ENCODE measurements at regions not wholly inside any gene's neighbourhood (a gene's known extent, or its start where the extent isn't known, plus 50 kb on each side); places are given as distances from the start of the nearest gene placed in this dataset.

DNA sequence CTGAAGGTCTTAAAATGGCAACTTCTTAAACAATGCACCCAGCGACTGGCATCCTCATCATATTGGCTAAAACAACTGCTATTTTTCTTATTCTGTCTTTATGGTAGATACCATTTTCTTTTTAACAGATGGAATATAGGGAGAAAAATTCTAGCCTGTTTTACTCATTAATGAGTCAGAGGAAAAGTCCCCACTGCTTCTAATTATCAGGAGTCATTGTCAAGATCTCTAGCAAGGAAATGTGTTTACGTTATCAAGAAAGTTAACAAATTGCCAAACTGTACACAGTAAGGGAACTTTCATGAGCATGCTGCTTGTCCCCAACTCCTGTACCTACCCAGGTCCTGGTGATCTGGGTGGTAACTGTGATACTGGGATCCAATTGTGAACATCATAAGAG lies 117.7 kb upstream of the KIAA1217 start:
- TF ChIP-seq EZH2 (IDR thresholded peaks at IDR 0.05; ENCODE audit: insufficient read depth, poor library complexity, severe bottlenecking) (no peak), EZH2phosphoT487 (IDR thresholded peaks at IDR 0.05; ENCODE audit: insufficient read depth, low read depth) (no peak)
- Histone ChIP-seq H3K9me3 (ENCODE audit: low read depth) (no peaks in the 10 kb centered on the region), H2AFZ (no peak overlapping the region), H3F3A (ENCODE audit: insufficient read depth) (no peaks in the 10 kb centered on the region), H3K27me3 (replicated peaks; ENCODE audit: insufficient read depth) (no peaks in the 10 kb centered on the region), H3K4me2 (ENCODE audit: unreplicated experiment) (no peak overlapping the region), H3K9me2 (ENCODE audit: insufficient read depth) (no peaks in the 10 kb centered on the region), H3K4me3 (no peak overlapping the region), H3K79me2 (ENCODE audit: insufficient read depth) (no peaks in the 10 kb centered on the region), H3K27ac (no peak overlapping the region), H3K36me3 (ENCODE audit: low read depth) (no peaks in the 10 kb centered on the region), H3K9ac (no peak overlapping the region), H4K20me1 (ENCODE audit: insufficient read depth) (no peaks in the 10 kb centered on the region), H3K4me1 (ENCODE audit: insufficient read depth) (no peaks in the 10 kb centered on the region)
- WGBS, 2 experiments (ENCODE audit: low coverage in 1 of 2, low lambda C conversion rate in 2 of 2, missing lambda C conversion rate in 2 of 2), result 24 to 25% methylated on average over 2 of the region's 2 CpGs
- DNase-seq, result peak; percentile 14
- in situ Hi-C loops (cut with MboI), result no loop called here

DNA sequence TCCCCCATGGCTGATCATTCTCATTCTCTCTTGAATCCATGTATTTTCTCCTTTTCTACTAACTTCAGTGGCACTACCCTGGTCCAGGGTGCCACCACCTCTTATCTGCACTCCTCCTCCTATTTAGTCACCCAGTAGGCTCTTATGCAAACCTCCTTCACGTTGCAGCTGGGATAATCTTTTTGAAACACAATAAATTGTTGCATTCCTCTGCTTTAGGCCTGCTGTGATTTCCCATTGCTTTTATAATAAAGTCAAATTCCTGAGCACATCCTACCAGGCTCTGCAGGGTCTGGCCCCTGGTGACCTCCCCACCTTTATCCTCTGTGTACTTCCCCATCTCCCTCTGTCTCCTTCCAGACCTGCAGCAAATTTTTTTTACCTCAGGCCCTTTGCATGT lies 112.7 kb upstream of the KIAA1217 start:
- no peak overlapping the region for H3K4me3 ChIP-seq

DNA sequence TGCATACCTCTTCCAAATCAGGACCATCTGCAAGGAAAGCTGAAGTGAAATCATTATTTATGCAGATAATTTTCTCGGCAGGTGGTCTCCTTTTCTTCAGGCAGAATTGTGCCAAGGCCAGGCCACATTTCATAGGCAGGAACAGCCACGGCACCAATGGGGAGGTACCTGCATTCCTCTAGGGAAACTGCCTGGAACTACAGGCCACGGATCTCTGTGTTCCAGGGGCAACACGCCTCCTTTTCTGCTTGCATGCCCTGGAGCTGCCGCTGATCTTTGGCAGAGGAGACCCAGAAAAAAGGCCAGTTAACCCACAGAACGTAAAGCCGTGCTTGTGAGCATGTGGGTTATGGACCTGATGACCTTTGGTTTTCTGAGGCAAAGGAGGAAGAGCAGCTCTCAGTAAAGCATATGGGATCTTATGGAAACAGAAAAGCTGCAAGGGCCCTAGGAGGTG lies 111.2 kb upstream of the KIAA1217 start:
- in situ Hi-C loops (cut with MboI), result no loop called here
- Histone ChIP-seq H3K27ac (no peak overlapping the region), H3K27me3 (replicated peaks; ENCODE audit: insufficient read depth) (no peaks in the 10 kb centered on the region), H4K20me1 (ENCODE audit: insufficient read depth) (no peaks in the 10 kb centered on the region), H3F3A (ENCODE audit: insufficient read depth) (no peaks in the 10 kb centered on the region), H3K79me2 (ENCODE audit: insufficient read depth) (no peaks in the 10 kb centered on the region), H2AFZ (no peak overlapping the region), H3K9ac (no peak overlapping the region), H3K9me2 (ENCODE audit: insufficient read depth) (no peaks in the 10 kb centered on the region), H3K4me3 (no peak overlapping the region), H3K36me3 (ENCODE audit: low read depth) (no peaks in the 10 kb centered on the region), H3K4me1 (ENCODE audit: insufficient read depth) (no peaks in the 10 kb centered on the region), H3K4me2 (ENCODE audit: unreplicated experiment) (no peak overlapping the region), H3K9me3 (ENCODE audit: low read depth) (no peaks in the 10 kb centered on the region)
- no peak for TF ChIP-seq EZH2 (IDR thresholded peaks at IDR 0.05; ENCODE audit: insufficient read depth, poor library complexity, severe bottlenecking)
- no peak for TF ChIP-seq EZH2phosphoT487 (IDR thresholded peaks at IDR 0.05; ENCODE audit: insufficient read depth, low read depth)
- no peak for DNase-seq
- 15 to 17% methylated on average over 7 of the region's 7 CpGs for WGBS, 2 experiments (ENCODE audit: low coverage in 1 of 2, low lambda C conversion rate in 2 of 2, missing lambda C conversion rate in 2 of 2)

More for the DNA sequence above, 112.7 kb upstream of the KIAA1217 start:
- Histone ChIP-seq H2AFZ (no peak overlapping the region), H4K20me1 (ENCODE audit: insufficient read depth) (no peaks in the 10 kb centered on the region), H3K79me2 (ENCODE audit: insufficient read depth) (no peaks in the 10 kb centered on the region), H3K4me1 (ENCODE audit: insufficient read depth) (no peaks in the 10 kb centered on the region), H3K4me2 (ENCODE audit: unreplicated experiment) (no peak overlapping the region), H3K9me2 (ENCODE audit: insufficient read depth) (no peaks in the 10 kb centered on the region), H3K36me3 (ENCODE audit: low read depth) (no peaks in the 10 kb centered on the region), H3F3A (ENCODE audit: insufficient read depth) (no peaks in the 10 kb centered on the region), H3K27me3 (replicated peaks; ENCODE audit: insufficient read depth) (no peaks in the 10 kb centered on the region), H3K9me3 (ENCODE audit: low read depth) (no peaks in the 10 kb centered on the region), H3K27ac (no peak overlapping the region), H3K9ac (no peak overlapping the region)
- TF ChIP-seq EZH2 (IDR thresholded peaks at IDR 0.05; ENCODE audit: insufficient read depth, poor library complexity, severe bottlenecking) (no peak), EZH2phosphoT487 (IDR thresholded peaks at IDR 0.05; ENCODE audit: insufficient read depth, low read depth) (no peak)
- in situ Hi-C loops (cut with MboI), result no loop called here
- 24 to 29% methylated on average over 1 of the region's 1 CpG for WGBS, 2 experiments (ENCODE audit: low coverage in 1 of 2, low lambda C conversion rate in 2 of 2, missing lambda C conversion rate in 2 of 2)
- no peak for DNase-seq

DNA sequence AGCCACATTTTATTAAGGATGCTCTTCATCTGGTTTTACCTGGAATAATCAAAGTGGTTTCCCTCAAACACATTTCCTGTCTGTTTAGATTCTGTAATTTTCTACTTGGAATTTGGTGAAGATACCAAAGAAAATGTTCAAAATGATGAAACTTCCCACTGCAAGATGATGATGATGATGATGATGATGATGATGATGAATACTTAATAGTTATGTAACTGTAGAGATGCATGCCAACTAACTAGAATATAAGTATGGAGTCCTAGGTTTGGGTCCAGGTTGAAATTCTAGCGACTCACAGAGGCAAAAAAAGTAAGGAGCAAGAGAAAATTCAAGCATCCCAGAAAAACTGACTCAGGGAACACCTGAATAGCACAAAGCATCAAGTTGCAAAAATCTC lies 104.0 kb upstream of the KIAA1217 start:
- no peaks in the 10 kb centered on the region for H3K9me2 ChIP-seq (ENCODE audit: insufficient read depth)
- H4K20me1 ChIP-seq (ENCODE audit: insufficient read depth), result no peaks in the 10 kb centered on the region
- H2AFZ ChIP-seq, result no peak overlapping the region
- H3K36me3 ChIP-seq (ENCODE audit: low read depth), result no peaks in the 10 kb centered on the region
- WGBS, 2 experiments (ENCODE audit: low coverage in 1 of 2, low lambda C conversion rate in 2 of 2, missing lambda C conversion rate in 2 of 2), result 14 to 16% methylated on average over 1 of the region's 1 CpG
- no peaks in the 10 kb centered on the region for H3K27me3 ChIP-seq (replicated peaks; ENCODE audit: insufficient read depth)
- no peaks in the 10 kb centered on the region for H3K79me2 ChIP-seq (ENCODE audit: insufficient read depth)
- H3K4me1 ChIP-seq (ENCODE audit: insufficient read depth), result no peaks in the 10 kb centered on the region
- in situ Hi-C loops (cut with MboI), result no loop called here
- H3K9ac ChIP-seq, result no peak overlapping the region
- no peak for TF ChIP-seq EZH2phosphoT487 (IDR thresholded peaks at IDR 0.05; ENCODE audit: insufficient read depth, low read depth)
- no peak for TF ChIP-seq EZH2 (IDR thresholded peaks at IDR 0.05; ENCODE audit: insufficient read depth, poor library complexity, severe bottlenecking)
- H3F3A ChIP-seq (ENCODE audit: insufficient read depth), result no peaks in the 10 kb centered on the region
- no peak overlapping the region for H3K4me3 ChIP-seq
- no peaks in the 10 kb centered on the region for H3K9me3 ChIP-seq (ENCODE audit: low read depth)
- H3K4me2 ChIP-seq (ENCODE audit: unreplicated experiment), result no peak overlapping the region
- no peak overlapping the region for H3K27ac ChIP-seq
- DNase-seq, result no peak

DNA sequence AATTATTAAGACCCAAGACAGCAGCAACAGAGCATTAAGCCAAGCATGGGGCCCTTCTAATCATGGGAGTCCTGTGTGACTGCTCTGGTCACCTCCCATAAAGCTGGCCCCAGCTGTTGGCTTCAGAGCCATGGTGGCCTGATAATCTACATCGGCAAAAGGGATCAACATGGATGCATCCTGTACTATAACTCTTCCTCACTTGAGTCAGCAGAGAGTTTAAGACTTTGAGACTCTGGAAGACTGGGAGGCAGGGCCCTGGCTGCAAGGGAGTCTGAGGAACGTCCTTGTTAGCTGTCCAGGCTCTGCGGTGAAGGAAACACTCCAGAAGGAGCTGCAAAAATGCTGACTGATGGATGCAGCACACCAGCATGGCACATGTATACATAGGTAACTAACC lies 95.0 kb upstream of the KIAA1217 start:
- Histone ChIP-seq H3K4me1 (ENCODE audit: insufficient read depth) (no peaks in the 10 kb centered on the region), H4K20me1 (ENCODE audit: insufficient read depth) (no peaks in the 10 kb centered on the region), H3K9me2 (ENCODE audit: insufficient read depth) (no peaks in the 10 kb centered on the region), H3K9me3 (ENCODE audit: low read depth) (no peaks in the 10 kb centered on the region), H3K4me2 (ENCODE audit: unreplicated experiment) (no peak overlapping the region), H3F3A (ENCODE audit: insufficient read depth) (no peaks in the 10 kb centered on the region), H3K27me3 (replicated peaks; ENCODE audit: insufficient read depth) (no peaks in the 10 kb centered on the region), H3K4me3 (no peak overlapping the region), H3K9ac (no peak overlapping the region), H3K79me2 (ENCODE audit: insufficient read depth) (no peaks in the 10 kb centered on the region), H3K27ac (no peak overlapping the region), H3K36me3 (ENCODE audit: low read depth) (no peaks in the 10 kb centered on the region), H2AFZ (no peak overlapping the region)
- DNase-seq, result no peak
- in situ Hi-C loops (cut with MboI), result no loop called here
- TF ChIP-seq EZH2phosphoT487 (IDR thresholded peaks at IDR 0.05; ENCODE audit: insufficient read depth, low read depth) (no peak), EZH2 (IDR thresholded peaks at IDR 0.05; ENCODE audit: insufficient read depth, poor library complexity, severe bottlenecking) (no peak)
- 55 to 76% methylated on average over 3 of the region's 3 CpGs for WGBS, 2 experiments (ENCODE audit: low coverage in 1 of 2, low lambda C conversion rate in 2 of 2, missing lambda C conversion rate in 2 of 2)

Data from GM23248 (cell line).